ENCODE measurements at regions not wholly inside any gene's neighbourhood (a gene's known extent, or its start where the extent isn't known, plus 50 kb on each side); places are given as distances from the start of the nearest gene placed in this dataset.

GRCh38 chr15:97114900-97115760 lies 784.6 kb downstream of the NR2F2 start:
- Histone ChIP-seq H3K36me3 (ENCODE audit: insufficient read depth, low read length) (no peaks in the 10 kb centered on the region), H3K27me3 (ENCODE audit: insufficient read depth, low read length, poor library complexity) (no peaks in the 10 kb centered on the region), H3K79me2 (ENCODE audit: insufficient read depth, low read length) (no peaks in the 10 kb centered on the region), H3K4me3 (ENCODE audit: low read depth in 1 of 2, low read length in 2 of 2) (no peak overlapping the region), H3K9me3 (ENCODE audit: insufficient read depth, low read length, severe bottlenecking) (no peaks in the 10 kb centered on the region), H4K20me1 (ENCODE audit: insufficient read depth, low read length) (no peaks in the 10 kb centered on the region), H2AFZ (ENCODE audit: low read depth, low read length) (no peak overlapping the region), H3K27ac (ENCODE audit: low read length) (no peak overlapping the region), H3K9ac (ENCODE audit: low read depth, low read length) (no peak overlapping the region), H3K4me2 (ENCODE audit: insufficient read depth, low read length) (no peak overlapping the region), H3K4me1 (ENCODE audit: insufficient read depth, low read length) (no peaks in the 10 kb centered on the region)
- ATAC-seq (ENCODE audit: insufficient read depth, low read depth), result no peak
- no peak for TF ChIP-seq CTCF (IDR thresholded peaks at IDR 0.05; ENCODE audit: borderline replicate concordance, extremely low read depth, low read length, poor library complexity, severe bottlenecking)
- no peak for TF ChIP-seq EZH2 (IDR thresholded peaks at IDR 0.05; ENCODE audit: borderline replicate concordance, low read depth, low read length, severe bottlenecking)
- DNase-seq, result no peak

GRCh38 chr15:97115761-97116070 lies 785.2 kb downstream of the NR2F2 start:
- ATAC-seq (ENCODE audit: insufficient read depth, low read depth), result no peak
- H3K4me3 ChIP-seq (ENCODE audit: low read depth in 1 of 2, low read length in 2 of 2), result no peak overlapping the region
- H3K9me3 ChIP-seq (ENCODE audit: insufficient read depth, low read length, severe bottlenecking), result no peaks in the 10 kb centered on the region

GRCh38 chr15:97124790-97125189 lies 794.3 kb downstream of the NR2F2 start:
- Histone ChIP-seq H4K20me1 (ENCODE audit: insufficient read depth, low read length) (no peaks in the 10 kb centered on the region), H3K4me1 (ENCODE audit: insufficient read depth, low read length) (no peaks in the 10 kb centered on the region), H3K9ac (ENCODE audit: low read depth, low read length) (no peak overlapping the region), H3K4me3 (ENCODE audit: low read depth in 1 of 2, low read length in 2 of 2) (no peak overlapping the region), H3K27me3 (ENCODE audit: insufficient read depth, low read length, poor library complexity) (no peaks in the 10 kb centered on the region), H3K36me3 (ENCODE audit: insufficient read depth, low read length) (no peaks in the 10 kb centered on the region), H3K9me3 (ENCODE audit: insufficient read depth, low read length, severe bottlenecking) (no peaks in the 10 kb centered on the region), H3K79me2 (ENCODE audit: insufficient read depth, low read length) (no peaks in the 10 kb centered on the region), H3K4me2 (ENCODE audit: insufficient read depth, low read length) (no peak overlapping the region), H2AFZ (ENCODE audit: low read depth, low read length) (no peak overlapping the region), H3K27ac (ENCODE audit: low read length) (no peak overlapping the region)
- ATAC-seq (ENCODE audit: insufficient read depth, low read depth) (no peak), DNase-seq (no peak)
- no peak for TF ChIP-seq EZH2 (IDR thresholded peaks at IDR 0.05; ENCODE audit: borderline replicate concordance, low read depth, low read length, severe bottlenecking)
- TF ChIP-seq CTCF (IDR thresholded peaks at IDR 0.05; ENCODE audit: borderline replicate concordance, extremely low read depth, low read length, poor library complexity, severe bottlenecking), result no peak

More at GRCh38 chr15:97115761-97116070, 785.2 kb downstream of the NR2F2 start:
- H3K36me3 ChIP-seq (ENCODE audit: insufficient read depth, low read length), result no peaks in the 10 kb centered on the region
- H2AFZ ChIP-seq (ENCODE audit: low read depth, low read length), result no peak overlapping the region
- DNase-seq, result no peak
- no peak overlapping the region for H3K4me2 ChIP-seq (ENCODE audit: insufficient read depth, low read length)
- no peak overlapping the region for H3K9ac ChIP-seq (ENCODE audit: low read depth, low read length)
- no peak overlapping the region for H3K27ac ChIP-seq (ENCODE audit: low read length)
- no peaks in the 10 kb centered on the region for H3K27me3 ChIP-seq (ENCODE audit: insufficient read depth, low read length, poor library complexity)
- H3K4me1 ChIP-seq (ENCODE audit: insufficient read depth, low read length), result no peaks in the 10 kb centered on the region
- TF ChIP-seq CTCF (IDR thresholded peaks at IDR 0.05; ENCODE audit: borderline replicate concordance, extremely low read depth, low read length, poor library complexity, severe bottlenecking) (no peak), EZH2 (IDR thresholded peaks at IDR 0.05; ENCODE audit: borderline replicate concordance, low read depth, low read length, severe bottlenecking) (no peak)
- no peaks in the 10 kb centered on the region for H3K79me2 ChIP-seq (ENCODE audit: insufficient read depth, low read length)
- no peaks in the 10 kb centered on the region for H4K20me1 ChIP-seq (ENCODE audit: insufficient read depth, low read length)
